T-cell (primary cell): ENCODE measurements at regions not wholly inside any gene's neighbourhood (a gene's known extent, or its start where the extent isn't known, plus 50 kb on each side); places are given as distances from the start of the nearest gene placed in this dataset.

Source experiments
- ATAC-seq, 4 experiments: fragments of 200-7000 bp in 3 of 4; fragments of 150-1000 bp in 1 of 4; cut with Tn5 transposase; replicated peaks in 1 of 4; 1 replicate in 3 of 4; 2 replicates in 1 of 4; pipeline ENCODE4 v1.10.0; 2021; ENCODE audit warnings: moderate library complexity in 3 of 4, mild to moderate bottlenecking in 2 of 4, moderate number of reproducible peaks in 1 of 4
- CTCF ChIA-PET, 2 donors: fragments of 300-600 bp; sonication (Branson Sonifier 250); formaldehyde crosslinking; loops; one replicate each; lab custom pipeline; 2022; ENCODE audit warnings: antibody characterized with exemption in 2 of 2; lab: Charles Lee
- POLR2A ChIA-PET, 2 donors: fragments of 300-600 bp; sonication (Branson Sonifier 250); formaldehyde crosslinking; loops; one replicate each; lab custom pipeline; 2022; ENCODE audit warnings: antibody characterized with exemption in 2 of 2; lab: Charles Lee
- DNase-seq, 35 experiments: peaks; one replicate each; pipeline versions ENCODE4 v3.0.0 to v3.0.0-alpha.2; 2013 to 2023
- H3K27ac ChIP-seq: one replicate; pipeline ENCODE4 v1.5.1; 2013; ENCODE audit warnings: low read length
- H3K27me3 ChIP-seq, 2 experiments: replicated peaks in 1 of 2; 1 replicate in 1 of 2; 2 replicates in 1 of 2; pipeline versions ENCODE4 v1.6.1 to v1.7.0; 2013; ENCODE audit warnings: low read length in 1 of 2, mixed read lengths in 1 of 2; ENCODE audit not compliant: control insufficient read depth in 2 of 2, insufficient read depth in 2 of 2; ENCODE audit errors: extremely low read depth in 1 of 2
- H3K36me3 ChIP-seq, 2 donors: 1 replicate in 1 of 2; 2 replicates in 1 of 2; pipeline versions ENCODE4 v1.6.1 to v1.7.0; 2013; ENCODE audit warnings: low read length in 1 of 2; ENCODE audit not compliant: control insufficient read depth in 2 of 2, insufficient read depth in 1 of 2; ENCODE audit errors: extremely low read depth in 1 of 2
- H3K4me1 ChIP-seq, 2 experiments: 1 replicate in 1 of 2; 2 replicates in 1 of 2; pipeline versions ENCODE4 v1.6.1 to v1.7.0; 2013; ENCODE audit warnings: low read length in 2 of 2, mixed read lengths in 1 of 2; ENCODE audit not compliant: insufficient read depth in 2 of 2, control insufficient read depth in 1 of 2; ENCODE audit errors: extremely low read depth in 1 of 2
- H3K4me3 ChIP-seq, 2 donors: 1 replicate in 1 of 2; 2 replicates in 1 of 2; pipeline versions ENCODE4 v1.5.1 to v1.7.0; 2013; ENCODE audit warnings: mild to moderate bottlenecking in 2 of 2, low read length in 1 of 2, moderate library complexity in 1 of 2; ENCODE audit not compliant: control insufficient read depth in 1 of 2; ENCODE audit errors: extremely low read depth in 1 of 2
- H3K9me3 ChIP-seq: 2 replicates; pipeline ENCODE4 v1.7.0; 2013
- H3K27ac Mint-ChIP-seq, 2 donors: one replicate each; pipeline ENCODE4 v1.8.0; 2020 to 2021; ENCODE audit warnings: mild to moderate bottlenecking in 2 of 2, mixed read lengths in 2 of 2
- H3K27me3 Mint-ChIP-seq, 2 donors: one replicate each; pipeline ENCODE4 v1.8.0; 2021 to 2022; ENCODE audit warnings: mixed read lengths in 2 of 2
- H3K36me3 Mint-ChIP-seq: one replicate; pipeline ENCODE4 v1.8.0; 2021; ENCODE audit warnings: mixed read lengths
- H3K4me1 Mint-ChIP-seq, 3 donors: one replicate each; pipeline ENCODE4 v1.8.0; 2020 to 2022; ENCODE audit warnings: mixed read lengths in 3 of 3, mild to moderate bottlenecking in 1 of 3
- H3K4me3 Mint-ChIP-seq, 3 donors: one replicate each; pipeline ENCODE4 v1.8.0; 2020 to 2022; ENCODE audit warnings: mild to moderate bottlenecking in 3 of 3, mixed read lengths in 3 of 3, moderate library complexity in 3 of 3
- H3K9me3 Mint-ChIP-seq, 3 donors: one replicate each; pipeline ENCODE4 v1.8.0; 2020 to 2022; ENCODE audit warnings: mixed read lengths in 3 of 3
- WGBS: methylation state at CpG from one replicate; pipeline ENCODE4 v1.1.5; 2013; ENCODE audit warnings: missing lambda C conversion rate; ENCODE audit not compliant: insufficient coverage; 5-methylcytosine and 5-hydroxymethylcytosine counted together

DNA sequence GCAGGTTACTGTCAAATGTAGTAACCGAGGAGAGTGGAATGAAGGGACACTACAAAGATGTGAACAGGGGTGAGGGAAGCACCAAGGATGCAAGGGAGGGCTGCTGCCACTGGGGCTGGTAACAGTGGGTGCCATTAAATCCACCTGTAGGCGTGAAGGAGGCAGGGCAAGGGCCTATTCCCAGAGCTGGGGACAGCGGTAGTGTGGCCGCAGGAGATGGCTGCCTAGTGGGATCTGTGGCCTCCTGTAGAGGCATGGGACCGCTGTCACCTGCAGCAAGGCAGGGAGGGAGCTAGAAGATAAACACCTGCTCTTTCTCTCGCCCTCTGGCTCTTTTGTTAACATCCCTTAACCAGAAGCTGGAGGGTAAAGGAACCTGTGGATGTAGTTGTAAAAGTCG, 80.5 kb upstream of the CNIH3 start:
- 86% methylated on average over 3 of the region's 7 CpGs for WGBS
- H3K36me3 Mint-ChIP-seq: no peaks in the 10 kb centered on the region
- H3K4me1 Mint-ChIP-seq: no peaks in the 10 kb centered on the region
- Histone ChIP-seq H3K9me3 (no peaks in the 10 kb centered on the region), H3K4me3 (no peak overlapping the region), H3K36me3 (no peaks in the 10 kb centered on the region), H3K27me3 (peaks cover 0 to 13% of the 10 kb centered on the region in 2 experiments), H3K27ac (no peak overlapping the region), H3K4me1 (no peaks in the 10 kb centered on the region)
- CTCF ChIA-PET: no interaction called here
- ATAC-seq: no peak
- H3K27me3 Mint-ChIP-seq: peaks cover 14% of the 10 kb centered on the region in 2 donors
- DNase-seq: no peak
- POLR2A ChIA-PET: interaction anchor here in 1 of 2 donors (0.6 kb wide), 1 partner anchor 50 kb away, joined by 3 read pairs; no protein-coding TSS in a partner anchor
- no peaks in the 10 kb centered on the region for H3K9me3 Mint-ChIP-seq
- H3K4me3 Mint-ChIP-seq: no peak overlapping the region
- H3K27ac Mint-ChIP-seq: no peak overlapping the region

- Mint-ChIP-seq H3K9me3 (no peaks in the 10 kb centered on the region), H3K27me3 (peaks cover 11 to 14% of the 10 kb centered on the region in 2 donors), H3K4me3 (no peak overlapping the region), H3K27ac (no peak overlapping the region), H3K36me3 (no peaks in the 10 kb centered on the region), H3K4me1 (peaks cover 5 to 11% (median 8%) of the 10 kb centered on the region in 3 donors)
- Histone ChIP-seq H3K27ac (no peak overlapping the region), H3K36me3 (no peaks in the 10 kb centered on the region), H3K4me3 (no peak overlapping the region), H3K4me1 (peaks cover 0 to 3% of the 10 kb centered on the region in 2 experiments), H3K27me3 (peaks cover 0 to 5% of the 10 kb centered on the region in 2 experiments), H3K9me3 (no peaks in the 10 kb centered on the region)
- ATAC-seq (no peak), DNase-seq (no peak)
- POLR2A ChIA-PET: no interaction called here
- CTCF ChIA-PET: interaction anchor here in 1 of 2 donors (0.9 kb wide), 1 partner anchor 26 kb away, joined by 3 read pairs; no protein-coding TSS in a partner anchor
- WGBS: 32% methylated on average over 3 of the region's 4 CpGs
Measured at GRCh38 chr1:224539971-224540370, 76.1 kb upstream of the CNIH3 start.

- Histone ChIP-seq H3K4me3 (no peak overlapping the region), H3K4me1 (peaks cover 0 to 3% of the 10 kb centered on the region in 2 experiments), H3K27me3 (peaks cover 0 to 4% of the 10 kb centered on the region in 2 experiments), H3K36me3 (no peaks in the 10 kb centered on the region), H3K9me3 (no peaks in the 10 kb centered on the region), H3K27ac (no peak overlapping the region)
- H3K27me3 Mint-ChIP-seq: peaks cover 11 to 14% of the 10 kb centered on the region in 2 donors
- H3K9me3 Mint-ChIP-seq: no peaks in the 10 kb centered on the region
- peaks cover 5 to 11% (median 8%) of the 10 kb centered on the region in 3 donors for H3K4me1 Mint-ChIP-seq
- H3K36me3 Mint-ChIP-seq: no peaks in the 10 kb centered on the region
- no peak overlapping the region for H3K4me3 Mint-ChIP-seq
- no CpG with 5 or more reads among the region's 1 CpG for WGBS
- H3K27ac Mint-ChIP-seq: no peak overlapping the region
- ATAC-seq: no peak
- ChIA-PET POLR2A (interaction anchor here in 1 of 2 donors (0.6 kb wide), 1 partner anchor 83 kb away, joined by 3 read pairs; no protein-coding TSS in a partner anchor), CTCF (no interaction called here)
- DNase-seq: no peak
Measured at GRCh38 chr1:224540535-224540934, 75.6 kb upstream of the CNIH3 start.

- no peaks in the 10 kb centered on the region for H3K27me3 ChIP-seq
- Mint-ChIP-seq H3K27ac (no peak overlapping the region), H3K4me1 (peaks cover 5 to 11% (median 8%) of the 10 kb centered on the region in 3 donors), H3K36me3 (no peaks in the 10 kb centered on the region), H3K9me3 (no peaks in the 10 kb centered on the region), H3K27me3 (peaks cover 11 to 14% of the 10 kb centered on the region in 2 donors), H3K4me3 (no peak overlapping the region)
- POLR2A ChIA-PET: interaction anchor here in 1 of 2 donors (0.8 kb wide), 1 partner anchor 49 kb away, joined by 12 read pairs; no protein-coding TSS in a partner anchor
- H3K4me3 ChIP-seq: no peak overlapping the region
- no peak for ATAC-seq
- H3K9me3 ChIP-seq: no peaks in the 10 kb centered on the region
- WGBS: no CpG with 5 or more reads among the region's 3 CpGs
- H3K4me1 ChIP-seq: peaks cover 0 to 3% of the 10 kb centered on the region in 2 experiments
- DNase-seq: no peak
- H3K36me3 ChIP-seq: no peaks in the 10 kb centered on the region
- CTCF ChIA-PET: interaction anchor here in 1 of 2 donors (0.5 to 0.7 kb wide), 2 partner anchors 43 to 1705 kb away, joined by 4 to 13 read pairs; no protein-coding TSS in a partner anchor
- H3K27ac ChIP-seq: no peak overlapping the region
Measured at GRCh38 chr1:224541072-224541790, 74.9 kb upstream of the CNIH3 start.

DNA sequence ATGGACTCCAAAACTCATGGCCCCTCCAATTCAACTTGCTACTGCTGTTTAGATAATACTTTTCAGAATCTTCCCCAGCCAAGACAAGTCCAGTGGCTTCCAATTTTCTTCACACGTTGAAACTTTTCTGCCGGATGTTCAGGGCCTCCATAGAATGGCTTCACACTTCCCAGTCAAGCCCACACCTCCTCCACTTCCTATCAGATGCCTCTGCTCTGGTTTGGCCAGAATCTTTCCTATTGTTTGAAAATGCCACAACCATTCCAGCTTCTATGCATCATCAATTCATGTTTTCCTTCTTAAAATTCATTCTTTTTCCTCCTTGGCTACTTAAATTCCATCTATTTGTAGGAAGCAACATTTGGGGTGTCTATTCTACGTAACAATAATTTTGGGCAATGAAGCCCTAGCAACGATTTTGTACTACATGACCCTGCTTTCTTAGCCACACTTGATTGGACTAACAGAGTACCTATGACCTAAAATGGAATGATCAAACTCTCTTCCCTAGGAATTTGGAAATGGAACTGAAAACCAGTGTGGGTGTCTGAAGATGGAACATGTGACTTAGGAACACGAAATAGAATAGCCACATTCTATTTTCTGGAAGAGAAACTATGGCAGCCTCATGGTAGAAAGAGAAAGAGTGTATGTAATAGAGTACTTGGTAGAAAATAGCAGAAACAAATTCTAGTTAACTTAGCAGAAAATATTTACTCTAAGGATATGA, 74.1 kb upstream of the CNIH3 start:
- ChIA-PET CTCF (interaction anchor here in 1 of 2 donors (0.7 kb wide), 1 partner anchor 44 kb away, joined by 13 read pairs; no protein-coding TSS in a partner anchor), POLR2A (no interaction called here)
- peaks cover 0 to 3% of the 10 kb centered on the region in 2 experiments for H3K4me1 ChIP-seq
- no peaks in the 10 kb centered on the region for H3K36me3 ChIP-seq
- H3K27me3 ChIP-seq: no peaks in the 10 kb centered on the region
- ATAC-seq (no peak), DNase-seq (no peak)
- H3K4me1 Mint-ChIP-seq: peaks cover 5 to 11% (median 8%) of the 10 kb centered on the region in 3 donors
- no peaks in the 10 kb centered on the region for H3K36me3 Mint-ChIP-seq
- no peaks in the 10 kb centered on the region for H3K9me3 Mint-ChIP-seq
- peaks cover 11 to 14% of the 10 kb centered on the region in 2 donors for H3K27me3 Mint-ChIP-seq
- 84% methylated on average over 2 of the region's 5 CpGs for WGBS
- no peaks in the 10 kb centered on the region for H3K9me3 ChIP-seq
- no peak overlapping the region for H3K27ac ChIP-seq
- no peak overlapping the region for H3K4me3 Mint-ChIP-seq
- no peak overlapping the region for H3K27ac Mint-ChIP-seq
- H3K4me3 ChIP-seq: no peak overlapping the region

GRCh38 chr1:224542783-224543440, 73.2 kb upstream of the CNIH3 start:
- H3K9me3 Mint-ChIP-seq: no peaks in the 10 kb centered on the region
- ChIA-PET POLR2A (no interaction called here), CTCF (no interaction called here)
- no peaks in the 10 kb centered on the region for H3K36me3 ChIP-seq
- WGBS: 0% methylated on average over 1 of the region's 7 CpGs
- H3K27me3 ChIP-seq: no peaks in the 10 kb centered on the region
- no peak overlapping the region for H3K27ac Mint-ChIP-seq
- peak; percentile 29 to 94 (median 84) for ATAC-seq
- peaks cover 11 to 14% of the 10 kb centered on the region in 2 donors for H3K27me3 Mint-ChIP-seq
- peaks cover 5 to 11% (median 8%) of the 10 kb centered on the region in 3 donors for H3K4me1 Mint-ChIP-seq
- H3K36me3 Mint-ChIP-seq: no peaks in the 10 kb centered on the region
- peak in 1 of 35 experiments; percentile 5 for DNase-seq
- no peaks in the 10 kb centered on the region for H3K9me3 ChIP-seq
- no peak overlapping the region for H3K4me3 ChIP-seq
- no peak overlapping the region for H3K27ac ChIP-seq
- no peak overlapping the region for H3K4me3 Mint-ChIP-seq
- H3K4me1 ChIP-seq: peaks cover 0 to 3% of the 10 kb centered on the region in 2 experiments
